CD4-positive, alpha-beta memory T cell (primary cell): ENCODE measurements at regions not wholly inside any gene's neighbourhood (a gene's known extent, or its start where the extent isn't known, plus 50 kb on each side); places are given as distances from the start of the nearest gene placed in this dataset.
"Not testable (repeated sequence)": the region's sequence is repeated elsewhere in the genome, so short reads cannot be mapped to it uniquely, and the experiment has no call there.

Experiments used
- CTCF ChIA-PET: fragments of 350-600 bp; sonication (Branson Sonifier 250); formaldehyde crosslinking; loops from one replicate; lab custom pipeline; 2021; ENCODE audit warnings: inconsistent platforms; ENCODE audit not compliant: partially characterized antibody; lab: Charles Lee
- POLR2A ChIA-PET: fragments of 350-600 bp; sonication (Branson Sonifier 250); formaldehyde crosslinking; loops from one replicate; lab custom pipeline; 2021; ENCODE audit not compliant: partially characterized antibody; lab: Charles Lee
- DNase-seq, 5 donors: peaks; one replicate each; pipeline versions ENCODE4 v3.0.0 to v3.0.0-alpha.2; 2020 to 2022; ENCODE audit warnings: mixed read lengths in 1 of 5
- H3K27ac ChIP-seq: one replicate; pipeline ENCODE4 v1.7.0; 2013; ENCODE audit warnings: low read depth, low read length
- H3K27me3 ChIP-seq: 2 replicates; pipeline ENCODE4 v1.7.0; 2013; ENCODE audit warnings: mild to moderate bottlenecking, low read length, moderate library complexity; ENCODE audit not compliant: insufficient read depth
- H3K36me3 ChIP-seq: 2 replicates; pipeline ENCODE4 v1.7.0; 2013; ENCODE audit warnings: mild to moderate bottlenecking, low read length, moderate library complexity; ENCODE audit not compliant: insufficient read depth
- H3K4me1 ChIP-seq: 2 replicates; pipeline ENCODE4 v1.7.0; 2013; ENCODE audit warnings: mild to moderate bottlenecking, low read length, moderate library complexity; ENCODE audit not compliant: insufficient read depth
- H3K4me3 ChIP-seq, 2 donors: one replicate each; pipeline ENCODE4 v1.7.0; 2013; ENCODE audit warnings: low read length in 2 of 2, mild to moderate bottlenecking in 1 of 2
- H3K9me3 ChIP-seq, 2 donors: one replicate each; pipeline ENCODE4 v1.7.0; 2013; ENCODE audit warnings: low read length in 2 of 2, control low read depth in 1 of 2; ENCODE audit not compliant: control insufficient read depth in 1 of 2
- H3K27ac Mint-ChIP-seq, 7 donors: one replicate each; pipeline ENCODE4 v1.8.0; 2020 to 2021; ENCODE audit warnings: mixed read lengths in 7 of 7, mild to moderate bottlenecking in 6 of 7, inconsistent platforms in 3 of 7, moderate library complexity in 3 of 7
- H3K27me3 Mint-ChIP-seq, 2 donors: one replicate each; pipeline ENCODE4 v1.8.0; 2020 to 2021; ENCODE audit warnings: mixed read lengths in 2 of 2
- H3K36me3 Mint-ChIP-seq, 2 donors: one replicate each; pipeline ENCODE4 v1.8.0; 2020 to 2021; ENCODE audit warnings: mixed read lengths in 2 of 2, inconsistent platforms in 1 of 2, mild to moderate bottlenecking in 1 of 2
- H3K4me1 Mint-ChIP-seq, 4 donors: one replicate each; pipeline ENCODE4 v1.8.0; 2020 to 2021; ENCODE audit warnings: mixed read lengths in 4 of 4, mild to moderate bottlenecking in 1 of 4
- H3K4me3 Mint-ChIP-seq, 8 donors: one replicate each; pipeline ENCODE4 v1.8.0; 2020 to 2021; ENCODE audit warnings: mixed read lengths in 8 of 8, mild to moderate bottlenecking in 7 of 8, moderate library complexity in 6 of 8, inconsistent platforms in 3 of 8
- H3K9me3 Mint-ChIP-seq, 8 donors: one replicate each; pipeline ENCODE4 v1.8.0; 2020 to 2021; ENCODE audit warnings: mixed read lengths in 8 of 8, mild to moderate bottlenecking in 5 of 8, inconsistent platforms in 3 of 8, moderate library complexity in 1 of 8
- intact Hi-C: fragments of 100-400 bp; cut with micrococcal nuclease; formaldehyde crosslinking; loops from one replicate; pipeline ENCODE4 v1.15.1; 2023

- Mint-ChIP-seq H3K36me3 (no peaks in the 10 kb centered on the region), H3K4me1 (no peaks in the 10 kb centered on the region), H3K27me3 (peaks cover 15 to 31% of the 10 kb centered on the region in 2 donors), H3K27ac (no peak overlapping the region), H3K4me3 (peak overlapping the region in 1 of 8 donors; percentile 29), H3K9me3 (peaks cover 0 to 8% (median 4%) of the 10 kb centered on the region in 8 donors)
- Histone ChIP-seq H3K27me3 (no peaks in the 10 kb centered on the region), H3K4me1 (no peaks in the 10 kb centered on the region), H3K36me3 (no peaks in the 10 kb centered on the region), H3K4me3 (no peak overlapping the region), H3K9me3 (no peaks in the 10 kb centered on the region), H3K27ac (no peak overlapping the region)
- no peak for DNase-seq
- ChIA-PET CTCF (interaction anchor here (1.0 kb wide), 1 partner anchor 9 kb away, joined by 3 read pairs; no protein-coding TSS in a partner anchor), POLR2A (no interaction called here)
- intact Hi-C loops = no loop called here
Observed at GRCh38 chr6:2579804-2580570, 170.7 kb downstream of the MYLK4 start.

DNA sequence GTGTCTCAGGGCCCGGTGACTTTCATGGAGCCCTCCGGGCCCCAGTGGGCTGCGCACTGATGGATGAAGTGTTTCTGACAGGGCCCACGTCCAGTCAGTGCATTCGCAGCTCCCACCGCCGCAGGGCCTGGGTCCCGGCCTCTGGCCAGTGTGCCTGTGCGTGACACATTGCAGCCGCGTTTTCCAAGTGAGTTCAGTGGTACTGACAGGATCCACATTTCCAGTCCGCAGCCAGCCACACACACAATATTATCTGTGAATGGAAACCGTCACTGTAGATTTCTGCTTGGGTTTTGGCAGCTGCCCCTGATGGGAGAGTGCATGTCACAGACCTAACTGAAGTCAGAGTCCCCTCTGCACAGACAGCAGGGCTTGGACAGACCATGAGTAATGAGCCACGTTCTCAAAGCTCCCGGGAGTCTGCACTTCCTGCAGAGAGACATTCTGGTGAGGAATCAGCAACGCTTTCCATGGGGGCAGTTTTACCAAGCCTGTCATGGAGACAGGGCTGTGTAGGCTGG is 171.4 kb downstream of the MYLK4 start:
- Mint-ChIP-seq H3K9me3 (peaks cover 0 to 11% (median 6%) of the 10 kb centered on the region in 8 donors), H3K27me3 (peaks cover 15 to 34% of the 10 kb centered on the region in 2 donors), H3K27ac (no peak overlapping the region), H3K4me1 (no peaks in the 10 kb centered on the region), H3K4me3 (no peak overlapping the region), H3K36me3 (no peaks in the 10 kb centered on the region)
- POLR2A ChIA-PET = no interaction called here
- CTCF ChIA-PET = no interaction called here
- H3K4me3 ChIP-seq = no peak overlapping the region
- no peaks in the 10 kb centered on the region for H3K27me3 ChIP-seq
- H3K9me3 ChIP-seq = no peaks in the 10 kb centered on the region
- intact Hi-C loops = no loop called here
- no peak overlapping the region for H3K27ac ChIP-seq
- peak in 1 of 5 donors; percentile 36 for DNase-seq
- no peaks in the 10 kb centered on the region for H3K4me1 ChIP-seq
- H3K36me3 ChIP-seq = no peaks in the 10 kb centered on the region

- H3K27ac Mint-ChIP-seq = no peak overlapping the region
- POLR2A ChIA-PET = no interaction called here
- Histone ChIP-seq H3K9me3 (no peaks in the 10 kb centered on the region), H3K4me1 (no peaks in the 10 kb centered on the region), H3K27ac (no peak overlapping the region), H3K4me3 (no peak overlapping the region), H3K27me3 (no peaks in the 10 kb centered on the region), H3K36me3 (no peaks in the 10 kb centered on the region)
- peaks cover 16 to 31% of the 10 kb centered on the region in 2 donors for H3K27me3 Mint-ChIP-seq
- peaks cover 0 to 11% (median 6%) of the 10 kb centered on the region in 8 donors for H3K9me3 Mint-ChIP-seq
- no peak for DNase-seq
- no peaks in the 10 kb centered on the region for H3K36me3 Mint-ChIP-seq
- H3K4me1 Mint-ChIP-seq = no peaks in the 10 kb centered on the region
- H3K4me3 Mint-ChIP-seq = no peak overlapping the region
- intact Hi-C loops = no loop called here
- CTCF ChIA-PET = no interaction called here
Observed at GRCh38 chr6:2578767-2579166, 172.0 kb downstream of the MYLK4 start.

DNA sequence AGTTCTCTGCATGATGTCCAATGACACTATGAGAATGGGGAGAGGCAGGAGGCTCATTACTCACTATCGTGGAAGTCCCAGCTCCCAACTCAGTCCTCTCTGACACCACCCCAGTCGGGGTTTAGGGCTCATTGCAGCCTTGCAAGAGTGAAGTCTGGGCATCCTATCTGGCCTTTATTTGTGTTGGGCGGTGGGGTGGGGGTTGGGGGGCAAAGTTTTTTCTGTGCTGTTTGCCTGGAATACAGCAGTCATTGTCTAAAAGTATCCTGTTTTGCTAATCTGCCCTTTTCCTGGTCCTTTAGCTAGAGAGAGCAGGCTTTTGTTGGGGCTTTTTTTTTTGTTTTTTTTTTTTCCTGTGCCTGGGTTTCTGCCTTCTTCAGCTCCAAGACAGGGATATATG is 174.2 kb downstream of the MYLK4 start:
- intact Hi-C loops = no loop called here
- Histone ChIP-seq H3K9me3 (no peaks in the 10 kb centered on the region), H3K27me3 (no peaks in the 10 kb centered on the region), H3K27ac (no peak overlapping the region), H3K4me3 (no peak overlapping the region), H3K4me1 (no peaks in the 10 kb centered on the region), H3K36me3 (no peaks in the 10 kb centered on the region)
- H3K4me3 Mint-ChIP-seq = no peak overlapping the region
- no peak for DNase-seq
- no peaks in the 10 kb centered on the region for H3K36me3 Mint-ChIP-seq
- no peaks in the 10 kb centered on the region for H3K4me1 Mint-ChIP-seq
- ChIA-PET CTCF (no interaction called here), POLR2A (no interaction called here)
- peaks cover 11 to 24% of the 10 kb centered on the region in 2 donors for H3K27me3 Mint-ChIP-seq
- peaks cover 0 to 11% (median 6%) of the 10 kb centered on the region in 8 donors for H3K9me3 Mint-ChIP-seq
- no peak overlapping the region for H3K27ac Mint-ChIP-seq

- Histone ChIP-seq H3K27me3 (no peaks in the 10 kb centered on the region), H3K4me1 (no peaks in the 10 kb centered on the region), H3K9me3 (no peaks in the 10 kb centered on the region), H3K27ac (no peak overlapping the region), H3K36me3 (no peaks in the 10 kb centered on the region), H3K4me3 (no peak overlapping the region)
- POLR2A ChIA-PET = no interaction called here
- DNase-seq = no peak
- peaks cover 0 to 15% (median 6%) of the 10 kb centered on the region in 8 donors for H3K9me3 Mint-ChIP-seq
- H3K4me3 Mint-ChIP-seq = no peak overlapping the region
- intact Hi-C loops = no loop called here
- CTCF ChIA-PET = no interaction called here
- H3K4me1 Mint-ChIP-seq = no peaks in the 10 kb centered on the region
- H3K27ac Mint-ChIP-seq = no peak overlapping the region
- peaks cover 11 to 20% of the 10 kb centered on the region in 2 donors for H3K27me3 Mint-ChIP-seq
- no peaks in the 10 kb centered on the region for H3K36me3 Mint-ChIP-seq
Observed at GRCh38 chr6:2575236-2575635, 175.5 kb downstream of the MYLK4 start.

DNA sequence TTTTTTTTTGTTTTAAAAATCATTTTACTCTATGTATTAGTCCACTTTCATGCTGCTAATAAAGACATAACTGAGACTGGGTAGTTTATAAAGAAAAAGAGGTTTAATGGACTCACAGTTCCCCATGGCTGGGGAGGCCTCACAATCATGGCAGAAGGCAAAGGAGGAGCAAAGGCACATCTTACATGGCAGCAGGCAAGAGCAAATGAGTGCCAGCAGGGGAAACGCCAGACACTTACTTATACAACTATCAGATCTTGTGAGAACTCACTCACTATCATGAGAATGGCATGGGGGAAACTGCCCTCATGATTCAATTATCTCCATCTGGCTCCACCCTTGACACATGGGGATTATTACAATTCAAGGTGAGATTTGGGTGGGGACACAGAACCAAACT is 181.3 kb downstream of the MYLK4 start:
- H3K27me3 Mint-ChIP-seq, CTCF ChIA-PET, H3K36me3 ChIP-seq, H3K4me3 ChIP-seq, H3K27ac Mint-ChIP-seq, DNase-seq, H3K4me1 ChIP-seq, H3K9me3 ChIP-seq, intact Hi-C loops, POLR2A ChIA-PET, H3K4me1 Mint-ChIP-seq, H3K27ac ChIP-seq, H3K4me3 Mint-ChIP-seq, H3K36me3 Mint-ChIP-seq, H3K27me3 ChIP-seq: not testable (repeated sequence)
- peaks cover 0 to 11% (median 3%) of the 10 kb centered on the region in 8 donors for H3K9me3 Mint-ChIP-seq

DNA sequence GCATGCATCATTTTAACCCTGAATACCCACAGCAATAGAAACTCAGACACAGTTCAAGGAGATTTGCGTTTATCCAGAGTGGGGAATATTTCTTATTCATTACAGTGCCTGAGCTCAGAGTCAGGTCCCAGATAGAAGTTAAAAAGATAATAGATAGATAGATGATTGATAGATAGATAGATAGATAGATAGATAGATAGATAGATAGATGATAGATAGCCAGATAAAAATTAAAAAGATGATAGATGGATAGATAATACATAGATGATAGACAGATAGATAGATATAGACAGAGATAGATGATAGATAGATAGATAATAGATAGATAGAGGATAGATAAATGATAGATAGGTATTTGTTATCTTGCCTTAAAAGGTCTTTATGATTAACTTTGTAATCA is 184.7 kb downstream of the MYLK4 start:
- H3K9me3 ChIP-seq = no peaks in the 10 kb centered on the region
- H3K4me3 ChIP-seq = no peak overlapping the region
- no peak overlapping the region for H3K4me3 Mint-ChIP-seq
- intact Hi-C loops = no loop called here
- ChIA-PET POLR2A (no interaction called here), CTCF (no interaction called here)
- peaks cover 7 to 12% (median 10%) of the 10 kb centered on the region in 4 donors for H3K4me1 Mint-ChIP-seq
- peaks cover 3 to 4% of the 10 kb centered on the region in 2 donors for H3K27me3 Mint-ChIP-seq
- H3K4me1 ChIP-seq = peaks cover 8% of the 10 kb centered on the region
- no peaks in the 10 kb centered on the region for H3K36me3 ChIP-seq
- no peaks in the 10 kb centered on the region for H3K27me3 ChIP-seq
- H3K27ac ChIP-seq = no peak overlapping the region
- no peaks in the 10 kb centered on the region for H3K36me3 Mint-ChIP-seq
- peaks cover 0 to 9% (median 3%) of the 10 kb centered on the region in 8 donors for H3K9me3 Mint-ChIP-seq
- H3K27ac Mint-ChIP-seq = no peak overlapping the region
- no peak for DNase-seq
